ENCODE measurements at regions not wholly inside any gene's neighbourhood (a gene's known extent, or its start where the extent isn't known, plus 50 kb on each side); places are given as distances from the start of the nearest gene placed in this dataset.

DNA sequence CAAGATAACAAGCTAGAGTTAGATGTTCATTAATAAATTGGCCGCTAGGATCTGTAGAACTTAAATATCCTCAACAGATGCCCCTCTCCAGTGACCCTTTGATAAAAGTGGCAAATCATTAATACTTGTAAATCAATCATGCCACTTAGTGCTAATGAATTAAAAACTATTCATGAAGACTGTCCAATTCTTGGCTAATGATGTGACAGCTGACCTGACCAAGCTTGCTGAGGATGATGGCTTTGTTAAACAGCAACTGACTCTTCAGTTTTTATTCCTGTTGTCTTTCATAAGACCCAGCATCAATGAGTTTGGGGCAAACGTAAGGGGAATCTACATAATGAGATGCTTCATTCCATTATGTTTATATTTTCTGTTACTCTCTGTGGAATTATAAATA lies 396.8 kb upstream of the NMUR2 start:
- Histone ChIP-seq H3K9me3 (ENCODE audit: low read depth, low read length) (no peaks in the 10 kb centered on the region), H3K9ac (ENCODE audit: insufficient read length) (no peak overlapping the region), H3K36me3 (ENCODE audit: insufficient read depth, low read length) (no peaks in the 10 kb centered on the region), H3K4me3 (no peak overlapping the region), H3K27ac (no peak overlapping the region)
- no peak for DNase-seq (ENCODE audit: low read depth, low spot score)
- no peak for TF ChIP-seq FOXP2 (optimal IDR thresholded peaks at IDR 0.05; ENCODE audit: control extremely low read depth, extremely low read length, insufficient read depth)
- TF ChIP-seq EZH2 (IDR thresholded peaks at IDR 0.05): no peak
- no peak for TF ChIP-seq POLR2AphosphoS5 (IDR thresholded peaks at IDR 0.05; ENCODE audit: borderline replicate concordance, low read depth, low read length)

DNA sequence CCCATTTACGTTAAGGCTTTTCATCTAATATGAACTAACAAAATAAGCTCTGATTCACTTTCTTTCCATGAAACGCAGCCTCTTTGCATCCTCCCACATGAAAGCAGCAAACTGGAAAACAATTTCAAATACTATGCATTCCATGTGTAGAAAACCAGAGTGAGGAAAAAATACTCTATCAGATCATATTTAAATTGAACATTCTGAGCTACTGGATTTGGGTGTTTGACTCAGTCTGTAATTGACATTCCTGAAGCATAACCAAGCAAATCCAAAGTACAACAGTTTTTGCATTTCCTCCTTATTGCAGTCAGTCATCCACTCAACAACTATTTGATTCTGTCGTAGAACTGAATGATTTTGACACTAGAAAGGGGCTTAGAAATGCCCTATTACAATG lies 399.1 kb upstream of the NMUR2 start:
- Histone ChIP-seq H3K36me3 (ENCODE audit: insufficient read depth, low read length) (no peaks in the 10 kb centered on the region), H3K9ac (ENCODE audit: insufficient read length) (no peak overlapping the region), H3K27ac (no peak overlapping the region), H3K9me3 (ENCODE audit: low read depth, low read length) (no peaks in the 10 kb centered on the region), H3K4me3 (no peak overlapping the region)
- DNase-seq (ENCODE audit: low read depth, low spot score): no peak
- TF ChIP-seq FOXP2 (optimal IDR thresholded peaks at IDR 0.05; ENCODE audit: control extremely low read depth, extremely low read length, insufficient read depth) (no peak), POLR2AphosphoS5 (IDR thresholded peaks at IDR 0.05; ENCODE audit: borderline replicate concordance, low read depth, low read length) (no peak), EZH2 (IDR thresholded peaks at IDR 0.05) (no peak)

DNA sequence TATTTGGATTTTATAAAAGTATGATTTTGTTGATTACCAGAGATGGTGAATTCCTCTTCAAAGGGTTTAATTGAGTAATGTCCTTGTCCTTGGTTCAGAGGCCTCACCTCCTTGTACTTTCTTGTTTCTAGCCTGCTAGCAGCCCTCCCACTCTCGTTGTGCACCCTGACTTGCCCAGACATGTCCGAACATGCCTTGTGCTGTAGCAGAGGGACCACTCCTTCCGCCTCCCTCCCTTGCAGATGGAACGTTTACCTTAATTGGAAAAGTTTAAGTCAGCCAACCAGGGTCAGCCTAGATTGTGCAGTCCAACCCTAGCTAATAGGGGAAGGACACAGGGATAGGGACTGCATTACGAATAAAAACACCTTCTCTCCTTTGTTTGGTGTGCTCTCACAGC lies 406.9 kb upstream of the NMUR2 start:
- Histone ChIP-seq H3K9me3 (ENCODE audit: low read depth, low read length) (no peaks in the 10 kb centered on the region), H3K9ac (ENCODE audit: insufficient read length) (no peak overlapping the region), H3K4me3 (no peak overlapping the region), H3K27ac (no peak overlapping the region), H3K36me3 (ENCODE audit: insufficient read depth, low read length) (no peaks in the 10 kb centered on the region)
- TF ChIP-seq FOXP2 (optimal IDR thresholded peaks at IDR 0.05; ENCODE audit: control extremely low read depth, extremely low read length, insufficient read depth) (no peak), EZH2 (IDR thresholded peaks at IDR 0.05) (no peak), POLR2AphosphoS5 (IDR thresholded peaks at IDR 0.05; ENCODE audit: borderline replicate concordance, low read depth, low read length) (no peak)
- DNase-seq (ENCODE audit: low read depth, low spot score): no peak

DNA sequence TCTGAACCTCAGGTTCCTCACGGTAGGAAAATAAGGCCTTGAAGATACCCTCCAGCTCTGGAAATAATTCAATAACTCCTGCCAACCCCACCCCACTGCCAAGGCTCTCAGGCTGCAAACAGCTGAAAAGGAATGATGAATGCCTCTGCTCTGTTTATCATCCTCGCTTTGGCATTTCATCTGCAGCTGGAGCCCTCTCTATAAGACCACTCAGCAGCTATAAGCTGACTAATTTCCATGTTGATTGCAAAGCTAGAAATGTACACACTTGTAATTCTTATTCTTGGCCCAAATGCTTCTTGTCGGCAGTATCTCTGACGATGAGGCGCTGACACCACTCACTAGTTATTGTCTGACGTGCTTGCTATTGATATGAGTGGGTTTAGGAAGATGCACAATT lies 408.4 kb upstream of the NMUR2 start:
- DNase-seq (ENCODE audit: low read depth, low spot score): no peak
- H3K27ac ChIP-seq: no peak overlapping the region
- no peaks in the 10 kb centered on the region for H3K36me3 ChIP-seq (ENCODE audit: insufficient read depth, low read length)
- H3K9ac ChIP-seq (ENCODE audit: insufficient read length): no peak overlapping the region
- no peaks in the 10 kb centered on the region for H3K9me3 ChIP-seq (ENCODE audit: low read depth, low read length)
- TF ChIP-seq POLR2AphosphoS5 (IDR thresholded peaks at IDR 0.05; ENCODE audit: borderline replicate concordance, low read depth, low read length): no peak
- TF ChIP-seq FOXP2 (optimal IDR thresholded peaks at IDR 0.05; ENCODE audit: control extremely low read depth, extremely low read length, insufficient read depth): no peak
- no peak for TF ChIP-seq EZH2 (IDR thresholded peaks at IDR 0.05)
- H3K4me3 ChIP-seq: no peak overlapping the region

DNA sequence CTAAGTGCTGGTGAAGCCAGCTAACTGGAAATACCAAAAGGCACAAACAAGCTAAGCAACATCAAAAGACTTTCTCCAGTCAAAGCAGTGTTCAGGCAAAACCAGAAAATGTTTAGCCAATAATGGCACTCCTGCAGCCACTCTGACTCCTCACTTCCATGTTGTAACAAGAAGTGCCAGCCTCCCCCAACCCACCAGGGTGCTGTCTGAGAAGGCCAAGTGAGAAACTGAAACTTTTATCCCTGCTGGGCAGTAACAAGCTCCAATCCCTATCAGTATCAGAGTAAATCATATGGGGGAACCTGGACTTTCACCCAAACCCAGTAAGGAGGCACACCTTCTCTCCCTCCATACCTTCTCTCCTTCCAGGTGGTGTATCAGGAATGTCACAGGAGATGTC lies 414.8 kb upstream of the NMUR2 start:
- no peak overlapping the region for H3K9ac ChIP-seq (ENCODE audit: insufficient read length)
- H3K9me3 ChIP-seq (ENCODE audit: low read depth, low read length): no peaks in the 10 kb centered on the region
- no peak for DNase-seq (ENCODE audit: low read depth, low spot score)
- H3K36me3 ChIP-seq (ENCODE audit: insufficient read depth, low read length): no peaks in the 10 kb centered on the region
- TF ChIP-seq POLR2AphosphoS5 (IDR thresholded peaks at IDR 0.05; ENCODE audit: borderline replicate concordance, low read depth, low read length) (no peak), FOXP2 (optimal IDR thresholded peaks at IDR 0.05; ENCODE audit: control extremely low read depth, extremely low read length, insufficient read depth) (no peak), EZH2 (IDR thresholded peaks at IDR 0.05) (no peak)
- no peak overlapping the region for H3K4me3 ChIP-seq
- no peak overlapping the region for H3K27ac ChIP-seq

DNA sequence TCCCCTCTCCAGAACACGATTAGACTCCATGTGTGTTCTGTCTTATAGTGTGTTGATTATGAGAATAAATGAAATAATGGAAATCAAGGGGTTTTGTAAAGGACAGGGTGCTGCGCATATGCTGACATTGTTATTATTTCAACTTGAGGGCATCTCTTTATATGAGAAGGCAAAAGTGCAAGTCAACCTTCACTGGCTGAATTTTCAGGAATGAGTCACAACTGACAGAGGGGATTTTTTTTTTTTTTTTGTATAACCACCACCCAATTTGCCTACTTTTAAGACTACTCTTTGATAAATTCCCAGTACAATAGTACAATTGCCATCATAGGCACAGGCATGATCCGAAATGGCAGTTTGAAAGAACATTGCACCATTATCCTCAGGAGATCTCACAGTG lies 419.2 kb upstream of the NMUR2 start:
- no peak for DNase-seq (ENCODE audit: low read depth, low spot score)
- Histone ChIP-seq H3K27ac (no peak overlapping the region), H3K36me3 (ENCODE audit: insufficient read depth, low read length) (no peaks in the 10 kb centered on the region), H3K9me3 (ENCODE audit: low read depth, low read length) (no peaks in the 10 kb centered on the region), H3K9ac (ENCODE audit: insufficient read length) (no peak overlapping the region), H3K4me3 (no peak overlapping the region)
- TF ChIP-seq FOXP2 (optimal IDR thresholded peaks at IDR 0.05; ENCODE audit: control extremely low read depth, extremely low read length, insufficient read depth): no peak
- TF ChIP-seq POLR2AphosphoS5 (IDR thresholded peaks at IDR 0.05; ENCODE audit: borderline replicate concordance, low read depth, low read length): no peak

DNA sequence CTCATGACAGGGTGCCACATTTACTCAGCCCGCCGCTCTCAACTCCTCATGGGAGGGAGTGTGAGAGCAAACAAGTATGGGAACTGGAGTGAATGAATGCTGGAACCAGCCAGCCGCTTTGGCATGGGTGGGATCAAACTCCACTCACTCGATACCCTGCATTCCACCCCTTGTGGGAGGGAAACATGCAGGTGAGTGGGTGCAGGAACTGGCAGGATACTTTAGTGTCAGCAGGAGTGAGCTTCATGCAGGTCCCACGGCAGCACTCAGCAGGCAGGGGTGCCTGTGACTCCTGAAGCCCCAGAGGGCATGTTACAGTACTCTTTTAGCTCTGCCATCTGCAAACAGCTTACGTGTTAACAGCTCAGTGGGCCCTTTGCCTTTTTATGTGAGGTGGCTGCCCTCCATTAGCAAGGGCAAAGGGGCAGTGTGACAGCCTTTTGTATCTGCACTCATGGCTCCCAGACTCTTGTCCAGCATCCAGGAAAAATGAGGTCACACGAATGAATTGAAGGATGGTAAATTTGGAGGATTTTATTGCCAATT lies 433.2 kb upstream of the NMUR2 start:
- no peak for DNase-seq (ENCODE audit: low read depth, low spot score)
- H3K36me3 ChIP-seq (ENCODE audit: insufficient read depth, low read length): no peaks in the 10 kb centered on the region
- TF ChIP-seq EZH2 (IDR thresholded peaks at IDR 0.05): no peak
- no peak for TF ChIP-seq POLR2AphosphoS5 (IDR thresholded peaks at IDR 0.05; ENCODE audit: borderline replicate concordance, low read depth, low read length)
- TF ChIP-seq FOXP2 (optimal IDR thresholded peaks at IDR 0.05; ENCODE audit: control extremely low read depth, extremely low read length, insufficient read depth): no peak
- no peak overlapping the region for H3K27ac ChIP-seq
- no peak overlapping the region for H3K9ac ChIP-seq (ENCODE audit: insufficient read length)
- no peaks in the 10 kb centered on the region for H3K9me3 ChIP-seq (ENCODE audit: low read depth, low read length)
- no peak overlapping the region for H3K4me3 ChIP-seq

DNA sequence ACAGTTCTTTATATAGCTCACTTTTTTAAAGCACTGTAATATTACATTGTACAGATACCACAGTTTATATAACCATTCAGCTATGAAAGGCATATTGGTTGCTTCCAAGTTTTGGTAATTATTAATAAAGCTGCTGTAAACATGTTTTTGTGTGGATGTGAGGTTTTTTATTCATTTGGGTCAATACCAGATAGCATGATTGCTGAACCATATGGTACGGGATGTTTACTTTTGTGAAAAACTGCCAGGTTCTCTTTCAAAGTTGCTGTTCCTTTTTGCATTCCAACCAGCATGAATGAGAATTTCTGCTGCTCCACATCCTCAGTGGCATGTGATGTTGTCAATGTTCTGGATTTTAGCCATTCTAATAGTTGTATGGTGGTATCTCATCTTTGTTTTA lies 439.6 kb upstream of the NMUR2 start:
- Histone ChIP-seq H3K9me3 (ENCODE audit: low read depth, low read length) (no peaks in the 10 kb centered on the region), H3K27ac (no peak overlapping the region), H3K36me3 (ENCODE audit: insufficient read depth, low read length) (no peaks in the 10 kb centered on the region), H3K9ac (ENCODE audit: insufficient read length) (no peak overlapping the region), H3K4me3 (no peak overlapping the region)
- TF ChIP-seq FOXP2 (optimal IDR thresholded peaks at IDR 0.05; ENCODE audit: control extremely low read depth, extremely low read length, insufficient read depth): no peak
- no peak for TF ChIP-seq POLR2AphosphoS5 (IDR thresholded peaks at IDR 0.05; ENCODE audit: borderline replicate concordance, low read depth, low read length)
- TF ChIP-seq EZH2 (IDR thresholded peaks at IDR 0.05): no peak
- DNase-seq (ENCODE audit: low read depth, low spot score): no peak

DNA sequence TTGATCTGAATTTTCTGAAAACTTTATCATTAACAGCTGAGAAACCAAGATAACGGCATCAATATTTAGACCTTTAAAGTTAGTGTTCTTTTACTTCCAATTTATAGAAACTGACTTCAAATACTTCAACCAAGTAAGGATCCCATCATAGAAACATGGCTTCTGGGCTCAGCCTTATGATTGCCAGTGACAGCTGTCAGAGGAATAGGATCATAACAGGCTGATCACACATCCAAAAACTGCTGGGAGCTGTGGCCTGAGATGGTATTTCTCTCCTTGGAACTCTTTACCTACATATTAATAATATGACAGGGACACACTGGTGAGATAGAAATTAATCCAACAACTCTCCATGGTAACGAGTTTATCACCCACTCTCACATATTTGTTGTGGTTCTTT lies 448.3 kb upstream of the NMUR2 start:
- no peak for DNase-seq (ENCODE audit: low read depth, low spot score)
- no peaks in the 10 kb centered on the region for H3K9me3 ChIP-seq (ENCODE audit: low read depth, low read length)
- no peak overlapping the region for H3K27ac ChIP-seq
- no peaks in the 10 kb centered on the region for H3K36me3 ChIP-seq (ENCODE audit: insufficient read depth, low read length)
- no peak overlapping the region for H3K9ac ChIP-seq (ENCODE audit: insufficient read length)
- no peak overlapping the region for H3K4me3 ChIP-seq
- TF ChIP-seq EZH2 (IDR thresholded peaks at IDR 0.05) (no peak), POLR2AphosphoS5 (IDR thresholded peaks at IDR 0.05; ENCODE audit: borderline replicate concordance, low read depth, low read length) (no peak), FOXP2 (optimal IDR thresholded peaks at IDR 0.05; ENCODE audit: control extremely low read depth, extremely low read length, insufficient read depth) (no peak)

Data from SK-N-MC (cell line).